ENCODE measurements at regions not wholly inside any gene's neighbourhood (a gene's known extent, or its start where the extent isn't known, plus 50 kb on each side); places are given as distances from the start of the nearest gene placed in this dataset.
"Not testable (repeated sequence)": the region's sequence is repeated elsewhere in the genome, so short reads cannot be mapped to it uniquely, and the experiment has no call there.

DNA sequence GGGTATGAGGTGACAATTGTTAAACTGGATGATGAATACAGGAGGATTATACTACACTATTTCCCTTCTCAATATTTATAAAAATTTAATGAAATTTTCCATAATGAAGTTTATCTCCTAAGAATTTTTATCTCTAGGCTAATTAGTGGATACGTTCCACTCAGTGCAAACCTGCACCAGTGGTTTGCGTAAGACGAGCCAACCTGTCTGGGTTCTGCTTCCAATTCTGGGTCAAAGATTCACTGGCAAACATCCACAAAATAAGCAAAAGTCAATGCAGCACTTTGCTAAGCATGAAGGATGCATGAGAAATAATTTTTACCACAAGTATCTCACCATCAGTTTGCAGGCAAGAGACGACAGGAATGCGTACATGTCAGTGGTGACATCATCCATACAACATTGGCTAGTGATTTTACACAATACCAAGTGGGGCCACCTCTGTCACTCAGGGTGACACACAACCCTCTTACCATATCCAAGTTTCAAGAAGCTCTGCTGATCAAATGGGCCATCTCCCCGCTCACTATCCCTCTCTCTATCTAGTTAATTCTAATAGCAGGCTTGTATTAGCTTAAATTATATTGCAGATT lies 51.7 kb downstream of the FAM50B start:
- peak; percentile 39 for DNase-seq (ENCODE audit: low spot score)

DNA sequence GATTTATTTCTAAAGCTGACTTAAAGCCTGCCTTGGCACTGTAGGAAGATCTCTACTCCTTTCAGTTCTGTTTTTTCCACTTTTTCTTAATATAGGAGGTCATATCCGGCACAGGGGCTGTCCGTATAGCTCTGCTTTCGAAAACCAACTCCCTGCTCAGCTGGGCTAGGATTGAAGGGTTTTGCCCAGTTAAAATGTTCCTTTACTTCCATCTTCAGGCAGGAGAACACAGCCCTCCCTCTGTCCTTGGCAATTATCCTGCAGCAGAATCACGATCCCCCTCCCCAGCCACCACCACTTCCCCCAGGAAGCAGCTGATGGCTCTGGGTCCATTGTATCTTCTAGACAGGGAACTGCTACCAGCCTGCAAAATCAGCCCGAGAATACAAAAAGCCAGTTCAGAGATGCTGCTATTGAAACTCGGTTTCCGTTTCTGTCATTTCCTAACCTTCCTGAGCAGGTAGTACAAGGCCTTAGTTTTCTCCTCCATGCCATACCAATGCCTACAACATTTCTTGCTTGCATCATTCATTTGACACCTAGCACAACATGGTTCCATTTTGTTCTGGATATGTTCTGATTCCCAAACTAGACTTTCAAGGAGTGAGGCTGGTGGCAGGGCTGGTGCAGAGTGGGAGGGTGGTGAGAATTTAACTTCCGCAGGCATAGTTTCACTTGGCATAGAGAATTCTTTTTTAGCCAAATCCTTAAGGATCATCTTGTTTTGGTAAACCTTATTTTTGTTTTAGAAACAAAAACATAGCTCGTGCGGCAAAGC lies 53.9 kb downstream of the FAM50B start:
- DNase-seq (ENCODE audit: low spot score), result no peak

DNA sequence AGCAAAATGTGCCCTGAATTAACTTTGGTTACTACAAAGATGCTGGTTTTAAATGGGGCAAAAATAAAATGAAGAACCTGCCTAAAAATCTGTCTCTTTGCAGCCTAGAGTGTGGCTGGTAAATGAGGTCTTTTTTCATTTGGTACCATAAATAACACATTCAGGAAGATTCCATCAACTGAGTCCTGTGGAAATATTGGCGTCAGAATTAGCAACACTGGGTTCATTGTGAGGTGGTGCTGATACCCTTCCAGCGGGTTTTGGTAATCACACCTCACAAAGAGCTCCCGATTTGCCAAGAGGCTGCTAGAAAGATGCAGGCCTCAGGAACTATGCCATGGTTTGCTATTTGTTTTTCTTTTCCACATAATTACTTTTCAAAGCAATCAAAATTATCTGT lies 55.3 kb downstream of the FAM50B start:
- DNase-seq (ENCODE audit: low spot score), result no peak

DNA sequence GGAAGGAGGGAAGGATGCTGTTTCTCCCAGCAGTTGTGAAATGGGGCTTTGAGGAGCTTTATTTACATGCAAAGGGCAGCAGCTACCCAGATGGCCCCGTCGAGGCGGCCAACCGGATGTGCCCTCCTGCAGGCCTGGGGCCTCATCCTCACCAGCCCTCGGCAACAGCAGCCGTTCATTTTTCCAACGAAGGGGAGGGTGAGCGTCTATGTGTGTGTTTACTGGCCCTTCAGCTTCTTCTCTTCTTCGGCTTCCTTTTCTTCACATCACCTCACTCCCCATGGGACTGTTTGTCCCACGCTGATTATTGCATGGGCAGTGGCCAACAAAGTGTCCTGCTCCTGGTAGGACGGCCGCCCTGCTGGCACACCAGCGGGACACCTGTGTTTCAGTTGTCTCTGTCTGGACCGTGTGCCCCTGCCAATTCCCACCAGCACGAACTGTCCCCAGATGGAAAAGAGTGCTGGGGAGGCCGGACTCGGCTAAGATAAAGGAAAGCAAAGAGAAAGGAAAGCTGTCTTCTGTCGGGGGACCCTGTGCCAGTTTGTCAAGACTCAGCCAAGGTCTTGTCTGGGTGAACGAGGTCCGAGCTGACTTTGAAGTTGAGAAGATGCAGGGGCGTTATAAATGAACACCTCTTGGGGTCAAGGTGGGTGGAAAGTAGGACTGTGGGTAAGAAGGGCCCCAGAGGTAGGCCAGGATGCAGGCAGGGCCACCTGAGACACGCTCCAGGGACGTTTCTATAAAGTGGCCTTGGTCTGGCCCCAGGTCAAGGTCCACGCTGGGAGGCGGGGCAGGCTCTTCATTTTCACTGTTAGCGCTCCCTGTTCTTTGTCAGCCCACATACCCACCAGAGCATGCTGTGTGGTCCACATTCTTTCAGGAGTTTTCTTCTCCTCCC lies 57.0 kb downstream of the FAM50B start:
- DNase-seq (ENCODE audit: low spot score), result no peak

DNA sequence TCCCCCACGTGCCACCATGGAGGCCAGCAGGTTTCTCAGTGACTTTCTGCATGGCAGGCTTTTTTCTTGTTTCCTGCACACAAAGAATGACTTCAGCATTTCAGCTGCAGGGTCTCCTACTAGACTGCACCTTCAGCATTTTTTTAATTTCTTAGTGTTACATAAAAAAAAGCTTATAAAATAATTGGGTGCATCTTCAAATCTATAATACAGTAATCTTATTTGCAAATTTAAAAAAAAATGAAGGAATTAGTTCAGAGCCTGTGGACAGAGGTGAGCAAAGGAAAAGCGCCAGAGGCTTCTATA lies 57.6 kb downstream of the FAM50B start:
- DNase-seq (ENCODE audit: low spot score), result no peak

DNA sequence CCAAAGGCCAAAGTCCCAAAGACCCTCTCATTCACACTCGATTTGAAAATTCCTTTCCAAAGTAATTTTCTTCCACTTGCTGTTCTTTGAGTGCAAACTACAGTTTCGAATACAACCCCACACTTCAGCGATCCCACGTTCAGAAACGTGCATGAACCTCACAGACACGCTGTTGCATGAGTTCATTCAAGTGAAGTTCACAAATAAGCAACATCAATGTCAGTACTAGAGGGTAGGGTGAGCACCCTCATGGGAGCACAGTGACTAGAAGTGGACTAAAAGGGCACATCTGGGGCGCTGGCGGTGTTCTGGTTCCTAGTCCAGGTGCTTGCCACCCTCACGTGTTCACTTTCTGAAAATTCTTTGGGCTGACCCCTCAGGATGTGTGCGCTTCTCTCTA lies 59.0 kb downstream of the FAM50B start:
- no peak for DNase-seq (ENCODE audit: low spot score)

DNA sequence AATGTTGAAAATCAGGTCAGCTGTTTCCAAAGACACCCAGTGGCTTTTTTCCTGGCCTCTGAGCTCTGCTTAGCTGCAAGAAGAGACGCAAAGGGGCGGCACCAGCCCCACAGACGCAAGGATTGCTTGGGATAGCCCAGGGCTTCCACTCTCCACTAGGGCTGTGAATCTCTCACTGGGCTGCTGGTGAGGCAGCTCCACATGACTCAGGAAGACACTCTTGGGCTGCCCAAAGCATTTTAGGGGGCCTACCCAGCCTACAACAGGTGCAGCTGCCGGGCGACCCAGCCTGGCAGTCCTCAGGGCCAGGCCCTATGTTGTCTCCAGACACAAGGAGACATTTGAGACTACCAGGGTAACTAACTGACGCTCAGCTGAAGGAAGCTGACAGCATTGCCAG lies 59.8 kb downstream of the FAM50B start:
- DNase-seq (ENCODE audit: low spot score), result no peak

DNA sequence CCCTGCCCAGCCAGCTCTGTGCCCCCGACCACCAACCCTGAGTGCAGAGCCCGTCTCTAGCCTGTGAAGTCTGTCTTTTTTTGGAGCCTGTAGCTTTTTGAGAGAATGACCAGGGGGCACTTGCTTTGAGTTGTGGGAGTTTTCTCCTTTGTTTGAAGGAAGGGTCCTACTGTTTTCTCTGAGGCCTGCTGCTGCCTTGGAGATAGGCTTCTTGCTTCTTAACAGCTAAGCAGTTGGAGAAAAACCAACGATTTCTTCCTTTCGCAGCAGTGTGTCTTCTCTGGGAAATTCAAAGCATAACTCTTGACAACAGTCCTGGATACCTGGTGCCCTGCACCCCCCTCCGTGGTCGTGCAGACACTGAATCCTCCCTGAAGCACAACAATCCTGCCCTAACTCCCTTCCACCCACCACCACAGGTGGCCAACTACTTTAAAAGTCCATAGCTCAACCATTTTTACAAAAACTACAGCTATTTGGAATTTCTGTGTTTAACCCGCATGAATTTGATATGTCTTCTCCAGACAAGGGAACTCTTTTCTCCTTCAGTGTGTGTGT lies 61.0 kb downstream of the FAM50B start:
- no peak for DNase-seq (ENCODE audit: low spot score)

DNA sequence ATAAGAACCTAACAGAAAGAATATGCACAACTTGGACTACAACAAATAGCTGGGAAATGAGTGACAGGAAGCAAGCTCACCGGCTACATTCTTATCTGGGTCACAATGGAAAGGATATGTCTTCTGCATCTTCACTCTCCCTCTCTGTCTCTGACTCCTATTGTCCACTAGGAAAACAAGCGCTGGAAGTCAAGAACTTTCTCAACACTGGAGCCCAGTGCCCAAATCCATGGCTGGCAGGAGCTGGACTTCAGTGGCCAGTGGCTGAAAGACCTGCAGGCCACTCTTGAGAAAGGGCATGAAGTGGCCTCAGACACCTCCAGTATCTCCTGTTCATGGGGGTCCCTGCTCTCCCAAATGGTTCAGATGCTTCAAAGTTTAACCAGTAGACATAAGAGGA lies 62.0 kb downstream of the FAM50B start:
- DNase-seq (ENCODE audit: low spot score), result peak; percentile 42

DNA sequence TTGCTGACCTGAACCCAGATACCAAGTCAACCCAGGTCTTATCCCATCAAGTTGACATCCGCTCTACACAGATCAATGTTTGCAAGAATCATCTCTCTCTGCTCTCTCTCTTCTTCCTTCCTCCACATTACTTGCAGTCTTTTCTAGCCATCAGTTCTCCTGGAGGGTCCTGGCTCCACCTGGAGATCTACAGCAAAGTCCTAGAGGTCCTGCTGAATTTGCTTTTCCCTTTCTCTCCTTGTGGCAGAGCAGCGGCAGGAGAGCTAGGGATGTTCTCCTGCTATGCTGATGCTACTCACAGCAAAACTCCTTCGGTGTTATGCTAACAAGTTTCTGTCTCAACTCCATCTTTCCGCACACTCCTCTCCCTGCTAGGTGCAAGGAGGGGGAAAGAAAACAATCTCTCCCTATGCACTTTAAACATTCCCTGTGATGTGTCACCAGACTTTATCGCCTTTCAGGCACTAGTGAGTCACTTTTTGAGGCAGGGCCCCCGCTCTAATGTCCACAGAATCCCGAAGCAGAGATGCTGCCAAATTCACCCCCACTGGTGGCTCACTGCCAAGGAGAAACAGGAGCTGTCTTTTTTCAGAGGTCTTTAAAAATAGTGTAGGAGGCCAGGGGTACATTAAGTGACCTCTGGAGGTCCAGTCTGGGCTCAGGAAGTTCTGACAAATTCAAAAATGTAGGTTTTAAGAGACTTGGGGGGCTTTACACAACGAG lies 62.6 kb downstream of the FAM50B start:
- peak; percentile 93 for DNase-seq (ENCODE audit: low spot score)

DNA sequence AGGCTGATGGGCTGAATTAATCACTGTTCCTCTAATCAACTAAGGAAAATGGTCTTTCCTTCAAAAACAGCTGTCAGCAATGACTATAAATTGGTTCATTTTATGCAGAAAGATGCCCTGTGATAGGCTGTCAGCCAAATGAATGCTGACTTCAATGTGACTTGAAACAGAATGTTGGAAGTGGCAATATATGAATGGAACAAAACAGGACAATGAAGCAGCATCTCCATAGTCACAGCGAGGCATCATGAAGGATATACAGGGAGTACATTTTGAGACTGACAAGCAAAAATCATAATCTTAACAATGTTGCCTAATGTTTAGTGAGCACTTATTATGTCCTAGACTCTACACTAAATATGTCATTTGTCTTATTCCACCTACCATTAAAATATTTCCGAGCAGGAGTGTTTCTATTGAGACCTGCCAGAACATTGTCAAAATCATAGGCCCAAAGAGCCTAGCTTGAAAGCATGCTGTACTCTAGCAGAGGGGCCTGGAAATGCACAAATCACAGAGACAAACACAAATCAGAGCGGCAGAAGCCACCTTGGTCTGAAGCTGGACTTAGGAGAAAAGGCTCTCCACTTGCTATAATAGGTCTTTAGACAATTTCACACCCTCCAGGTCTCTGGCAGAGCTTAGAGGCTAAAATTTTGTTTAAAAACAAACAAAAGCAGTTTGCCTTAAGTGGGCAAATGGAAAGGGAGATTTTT lies 63.3 kb downstream of the FAM50B start:
- DNase-seq (ENCODE audit: low spot score), result no peak

DNA sequence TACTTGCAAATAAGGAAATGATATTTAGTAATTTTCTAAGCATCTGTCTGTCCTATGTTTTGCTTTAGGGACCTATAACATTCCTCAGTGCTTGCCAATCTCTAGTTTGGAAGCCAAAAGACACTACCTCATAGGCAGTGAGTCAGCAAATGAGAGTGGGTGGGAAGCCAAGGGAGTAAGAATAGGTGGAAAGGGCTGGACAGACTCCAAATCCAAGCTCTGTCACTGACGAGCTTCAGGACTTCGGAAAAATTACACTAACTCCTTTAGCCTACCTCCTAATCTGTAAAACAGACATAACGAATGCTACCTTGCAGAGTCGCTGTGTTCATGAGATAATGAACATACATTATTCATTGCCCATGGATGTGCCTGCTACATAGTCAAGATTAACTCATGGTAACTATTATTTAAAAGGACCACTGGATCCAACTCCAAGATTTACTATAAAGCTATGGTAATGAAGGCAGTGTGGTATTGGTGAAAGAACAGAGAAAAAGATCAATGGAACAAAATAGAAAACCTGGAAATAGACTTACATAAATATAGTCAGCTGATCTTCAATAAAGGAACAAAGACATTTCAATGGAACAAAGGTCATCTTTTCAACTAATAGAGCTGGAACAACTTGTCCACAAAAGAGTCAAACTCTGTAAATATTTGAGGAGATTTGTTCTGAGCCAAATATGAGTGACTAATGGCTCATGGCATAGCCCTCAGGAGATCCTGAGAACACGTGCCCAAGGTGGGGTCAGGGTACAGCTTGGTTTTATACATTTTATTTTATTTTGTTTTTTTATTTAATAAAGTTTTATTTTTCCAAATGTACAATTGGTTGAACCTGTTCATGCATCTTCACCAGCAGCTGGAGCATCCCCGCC lies 64.1 kb downstream of the FAM50B start:
- DNase-seq (ENCODE audit: low spot score), result peak; percentile 96

DNA sequence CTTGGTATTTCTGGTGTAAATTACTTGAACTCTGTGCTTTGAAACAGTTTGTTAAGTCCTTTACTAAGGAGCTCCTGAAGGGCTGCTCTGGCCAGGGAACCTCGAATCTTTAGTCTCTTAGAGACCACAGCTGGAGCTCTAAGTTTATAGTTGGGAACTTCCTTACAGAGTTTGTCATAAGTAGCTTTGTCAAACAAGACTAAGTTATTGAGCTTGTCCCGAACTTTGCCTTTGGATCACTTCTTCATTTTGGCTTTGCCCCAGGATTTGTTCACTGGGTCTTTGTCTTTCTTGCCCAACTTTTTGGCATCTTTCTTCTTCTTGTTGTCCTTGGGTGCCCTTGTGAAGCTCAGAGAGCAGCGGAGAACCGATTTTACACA lies 64.8 kb downstream of the FAM50B start:
- DNase-seq (ENCODE audit: low spot score), result no peak

DNA sequence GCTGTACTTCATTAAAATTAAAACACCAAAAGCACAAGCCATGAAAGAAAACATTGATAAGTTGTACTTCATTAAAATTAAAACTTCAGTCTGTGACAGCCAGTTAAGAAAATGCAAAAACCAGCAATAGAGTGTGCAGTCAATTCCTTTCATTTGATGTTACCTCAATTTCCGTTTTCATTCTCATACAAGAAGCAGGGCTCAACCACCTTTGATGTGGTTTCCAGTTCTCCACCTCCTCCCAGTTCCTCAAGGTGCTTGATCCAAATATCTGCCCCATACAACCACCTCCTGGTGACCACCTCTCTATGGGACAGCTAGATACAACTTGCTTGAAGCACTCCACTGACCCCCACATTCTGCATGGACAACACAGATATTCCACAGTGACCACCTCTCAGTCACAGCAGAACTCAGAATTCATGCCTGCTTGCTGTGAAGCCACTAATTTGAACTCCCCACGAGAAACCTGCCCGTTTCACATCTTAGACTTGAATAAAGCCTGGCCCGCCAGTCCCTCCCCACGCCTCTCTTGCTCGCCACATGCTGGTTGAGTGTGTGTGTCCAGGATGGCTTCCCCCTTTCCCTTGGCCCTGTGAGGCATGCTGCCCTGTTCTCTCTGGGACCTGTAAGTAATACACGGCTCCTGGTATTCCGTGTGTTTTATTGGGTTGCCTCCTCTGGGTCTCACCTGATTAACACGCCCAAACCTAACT lies 66.1 kb downstream of the FAM50B start:
- no peak for DNase-seq (ENCODE audit: low spot score)

DNA sequence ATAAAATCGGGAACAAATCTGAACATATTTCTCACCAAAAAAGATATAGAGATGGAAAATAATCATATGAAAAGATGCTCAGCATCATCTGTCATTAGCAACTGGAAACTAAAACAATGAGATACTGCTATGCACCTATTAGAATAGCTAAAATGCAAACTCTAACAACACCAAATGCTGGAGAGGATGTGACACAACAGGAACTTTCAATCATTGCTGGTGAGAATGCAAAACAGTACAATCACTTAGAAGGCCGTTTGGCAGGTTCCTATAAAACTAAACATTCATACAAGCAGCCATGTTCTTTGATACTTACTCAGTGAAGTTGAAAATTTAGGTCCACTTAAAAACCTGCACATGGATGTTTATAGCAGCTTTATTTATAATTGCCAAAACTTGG lies 67.0 kb downstream of the FAM50B start:
- DNase-seq (ENCODE audit: low spot score), result peak; percentile 36

DNA sequence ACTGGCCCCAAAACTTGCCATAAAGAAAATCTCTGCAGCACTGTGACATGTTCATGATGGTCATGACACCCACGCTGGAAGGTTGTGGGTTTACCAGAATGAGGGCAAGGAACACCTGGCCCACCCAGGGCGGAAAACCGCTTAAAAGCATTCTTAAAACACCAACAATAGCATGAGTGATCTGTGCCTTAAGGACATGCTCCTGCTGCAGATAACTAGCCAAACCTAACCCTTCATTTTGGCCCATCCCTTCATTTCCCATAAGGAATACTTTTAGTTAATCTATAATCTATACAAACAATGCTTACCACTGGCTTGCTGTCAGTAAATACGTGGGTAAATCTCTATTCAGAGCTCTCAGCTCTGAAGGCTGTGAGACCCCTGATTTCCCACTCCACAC lies 67.6 kb downstream of the FAM50B start:
- not testable (repeated sequence) for DNase-seq (ENCODE audit: low spot score)

DNA sequence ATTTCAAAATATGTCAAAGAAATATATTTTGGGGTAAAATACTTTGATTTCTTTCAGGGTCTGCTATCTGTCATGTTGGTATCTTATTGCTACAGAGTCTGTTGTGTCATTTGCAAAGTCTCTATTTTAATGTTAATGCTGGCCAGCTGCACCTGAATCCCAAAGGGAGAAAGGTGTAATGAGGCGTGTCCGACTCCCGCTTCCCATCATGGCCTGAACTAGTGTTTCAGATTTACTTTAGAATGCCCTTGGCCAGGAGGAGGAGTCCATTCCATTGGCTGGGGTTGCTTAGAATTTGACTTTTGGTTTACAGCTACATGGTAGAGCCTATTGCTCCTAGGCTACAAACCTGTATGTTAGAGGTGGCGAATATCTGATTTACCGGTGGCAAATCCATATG lies 69.3 kb downstream of the FAM50B start:
- DNase-seq (ENCODE audit: low spot score), result peak; percentile 39

DNA sequence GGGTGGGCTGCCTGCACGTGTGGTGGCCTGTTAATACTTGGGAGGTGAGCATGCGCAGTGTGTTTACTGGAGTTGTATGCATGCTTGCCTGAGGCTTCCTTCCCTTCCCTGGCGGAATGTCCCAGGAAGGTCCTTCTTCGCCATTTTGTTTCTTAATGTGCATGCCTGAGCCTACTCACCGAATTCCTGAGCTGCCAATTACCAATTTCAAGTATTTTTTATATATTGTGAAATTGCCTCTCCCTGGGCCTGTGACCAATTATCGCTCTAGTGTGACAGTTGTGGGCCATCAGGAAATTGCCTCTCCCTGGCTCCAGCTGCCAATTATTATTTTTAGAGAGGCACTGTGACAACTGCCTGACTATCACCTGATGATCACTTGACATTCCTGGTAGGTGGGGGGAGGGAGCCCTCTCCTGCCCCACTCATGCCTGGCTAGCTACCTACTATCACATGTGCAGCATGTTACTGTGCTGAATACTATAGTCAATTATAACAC lies 70.0 kb downstream of the FAM50B start:
- DNase-seq (ENCODE audit: low spot score), result peak; percentile 94

DNA sequence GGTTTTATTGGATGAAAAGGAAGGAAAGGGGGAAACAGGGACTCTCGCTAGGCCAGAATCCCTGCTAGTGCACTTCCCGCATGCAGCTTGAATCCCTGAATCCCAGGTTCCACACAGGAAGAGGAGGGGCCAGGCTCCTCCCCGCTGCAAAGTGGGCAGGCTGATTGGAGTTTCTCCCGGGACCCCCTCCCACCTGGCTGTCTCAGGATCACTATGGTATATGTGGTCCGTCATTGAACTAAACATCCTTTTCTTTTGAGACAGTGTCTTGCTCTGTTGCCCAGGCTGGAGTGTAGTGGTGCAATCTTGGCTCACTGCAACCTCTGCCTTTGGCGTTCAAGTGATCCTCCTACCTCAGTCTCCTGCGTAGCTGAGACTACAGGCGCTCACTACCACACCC lies 70.7 kb downstream of the FAM50B start:
- no peak for DNase-seq (ENCODE audit: low spot score)

DNA sequence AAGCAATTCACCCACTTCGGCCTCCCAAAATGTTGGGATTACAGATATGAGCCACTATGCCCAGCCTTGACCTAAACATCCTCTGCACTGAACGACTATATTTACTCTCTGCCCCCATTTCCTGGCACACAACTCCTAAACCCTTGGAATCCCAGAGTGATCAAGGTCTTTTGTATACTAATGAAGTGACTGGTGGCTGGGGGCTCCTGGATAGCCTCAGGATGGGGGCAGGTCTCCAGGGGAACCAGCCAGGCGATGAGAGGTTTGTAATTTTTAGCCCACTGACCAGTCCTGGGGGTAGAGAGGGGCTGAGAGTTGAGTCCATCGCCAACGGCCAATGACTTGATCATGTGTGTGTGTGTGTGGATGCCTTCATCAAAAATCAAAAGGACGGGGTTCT lies 71.1 kb downstream of the FAM50B start:
- DNase-seq (ENCODE audit: low spot score), result no peak
